WTC11 (cell line): ENCODE measurements at regions not wholly inside any gene's neighbourhood (a gene's known extent, or its start where the extent isn't known, plus 50 kb on each side); places are given as distances from the start of the nearest gene placed in this dataset.

Experiments used
- ATAC-seq: fragments of 200-7000 bp; cut with Tn5 transposase; 2 replicates; pipeline ENCODE4 v1.10.0; 2021; ENCODE audit warnings: mild to moderate bottlenecking, moderate library complexity
- CTCF ChIA-PET: fragments of 300-600 bp; sonication (Branson Sonifier 250); formaldehyde crosslinking; loops from one replicate; lab custom pipeline; 2021; ENCODE audit warnings: antibody characterized with exemption; lab: Charles Lee
- POLR2A ChIA-PET: fragments of 350-600 bp; sonication (Branson Sonifier 250); formaldehyde crosslinking; loops from one replicate; lab custom pipeline; 2021; ENCODE audit warnings: antibody characterized with exemption; lab: Charles Lee
- DNase-seq: peaks from one replicate; pipeline ENCODE4 v3.0.0; 2021; ENCODE audit warnings: low spot score
- H3K27ac Mint-ChIP-seq: 2 replicates; pipeline ENCODE4 v1.8.0; 2021; ENCODE audit warnings: mixed read lengths
- H3K27me3 Mint-ChIP-seq: 2 replicates; pipeline ENCODE4 v1.8.0; 2021; ENCODE audit warnings: low read depth, mild to moderate bottlenecking, moderate library complexity, mixed read lengths
- H3K36me3 Mint-ChIP-seq: 2 replicates; pipeline ENCODE4 v1.8.0; 2021; ENCODE audit warnings: mixed read lengths
- H3K4me1 Mint-ChIP-seq: 2 replicates; pipeline ENCODE4 v1.8.0; 2022; ENCODE audit warnings: mixed read lengths
- H3K4me3 Mint-ChIP-seq: 2 replicates; pipeline ENCODE4 v1.8.0; 2021; ENCODE audit warnings: mild to moderate bottlenecking, moderate library complexity, mixed read lengths
- H3K9me3 Mint-ChIP-seq: 2 replicates; pipeline ENCODE4 v1.8.0; 2021; ENCODE audit warnings: mixed read lengths
- ARID4B ChIP-seq: sonication (generic); formaldehyde crosslinking; IDR thresholded peaks from 2 replicates; pipeline ENCODE4 v1.8.0; 2023; ENCODE audit warnings: missing genetic modification reagents, mild to moderate bottlenecking, borderline replicate concordance
- ATF2 ChIP-seq: sonication (generic); formaldehyde crosslinking; IDR thresholded peaks from 2 replicates; pipeline ENCODE4 v1.8.1; 2022; ENCODE audit warnings: low read depth, missing genetic modification reagents, borderline replicate concordance
- ERG ChIP-seq: fragments of 250-450 bp; sonication (Bioruptor Pico); IDR thresholded peaks from 2 replicates; pipeline ENCODE4 v1.8.0; 2021; ENCODE audit warnings: mild to moderate bottlenecking
- FOXJ3 ChIP-seq: sonication (generic); formaldehyde crosslinking; IDR thresholded peaks from 2 replicates; pipeline ENCODE4 v1.9.0; 2021; ENCODE audit warnings: missing genetic modification reagents, mild to moderate bottlenecking, borderline replicate concordance
- MXD4 ChIP-seq: fragments of 250-450 bp; sonication (Bioruptor Pico); IDR thresholded peaks from 2 replicates; pipeline ENCODE4 v1.8.0; 2021; ENCODE audit warnings: mild to moderate bottlenecking, moderate library complexity, borderline replicate concordance
- NR2C2 ChIP-seq: sonication (generic); formaldehyde crosslinking; IDR thresholded peaks from 2 replicates; pipeline ENCODE4 v1.8.0; 2022; ENCODE audit warnings: mild to moderate bottlenecking, missing genetic modification reagents
- NR3C1 ChIP-seq: sonication (generic); formaldehyde crosslinking; conservative IDR thresholded peaks from 2 replicates; pipeline ENCODE4 v1.8.1; 2023; ENCODE audit warnings: low read depth, mild to moderate bottlenecking, missing genetic modification reagents
- PRDM15 ChIP-seq: sonication (generic); formaldehyde crosslinking; IDR thresholded peaks from 2 replicates; pipeline ENCODE4 v1.8.0; 2022; ENCODE audit warnings: missing genetic modification reagents
- STAT6 ChIP-seq: sonication (generic); formaldehyde crosslinking; conservative IDR thresholded peaks from 2 replicates; pipeline ENCODE4 v1.8.1; 2023; ENCODE audit warnings: mild to moderate bottlenecking, low read depth, missing genetic modification reagents, moderate library complexity
- TP53 ChIP-seq: sonication (generic); formaldehyde crosslinking; IDR thresholded peaks from 2 replicates; pipeline ENCODE4 v1.8.1; 2023; ENCODE audit warnings: mild to moderate bottlenecking, missing genetic modification reagents
- USF1 ChIP-seq: sonication (generic); formaldehyde crosslinking; IDR thresholded peaks from 2 replicates; pipeline ENCODE4 v1.8.0; 2022; ENCODE audit warnings: mild to moderate bottlenecking, missing genetic modification reagents
- ZBTB21 ChIP-seq: sonication (generic); formaldehyde crosslinking; IDR thresholded peaks from 2 replicates; pipeline ENCODE4 v1.8.1; 2023; ENCODE audit warnings: mild to moderate bottlenecking, missing genetic modification reagents, borderline replicate concordance
- ZNF219 ChIP-seq: sonication (generic); formaldehyde crosslinking; IDR thresholded peaks from 2 replicates; pipeline ENCODE4 v1.8.0; 2023; ENCODE audit warnings: missing genetic modification reagents, mild to moderate bottlenecking, borderline replicate concordance
- ZNF232 ChIP-seq: sonication (generic); formaldehyde crosslinking; IDR thresholded peaks from 2 replicates; pipeline ENCODE4 v1.8.0; 2022; ENCODE audit warnings: mild to moderate bottlenecking, missing genetic modification reagents
- ZNF281 ChIP-seq: sonication (generic); formaldehyde crosslinking; IDR thresholded peaks from 2 replicates; pipeline ENCODE4 v1.8.0; 2023; ENCODE audit warnings: mild to moderate bottlenecking, missing genetic modification reagents
- ZNF512 ChIP-seq: sonication (generic); formaldehyde crosslinking; IDR thresholded peaks from 2 replicates; pipeline ENCODE4 v1.8.1; 2022; ENCODE audit warnings: missing genetic modification reagents, borderline replicate concordance

- Mint-ChIP-seq H3K27ac (no peak overlapping the region), H3K27me3 (no peaks in the 10 kb centered on the region), H3K36me3 (no peaks in the 10 kb centered on the region), H3K9me3 (no peaks in the 10 kb centered on the region), H3K4me3 (no peak overlapping the region), H3K4me1 (no peaks in the 10 kb centered on the region)
- ChIA-PET POLR2A (no interaction called here), CTCF (interaction anchor here (0.6 to 3.0 kb wide), 6 partner anchors 19 to 412 kb away, joined by 3 to 19 read pairs (median 6); no protein-coding TSS in a partner anchor)
- ATAC-seq (no peak), DNase-seq (no peak)
- TF ChIP-seq FOXJ3 (CRISPR knock-in tag) (no peak), USF1 (CRISPR knock-in tag) (no peak), PRDM15 (CRISPR knock-in tag) (no peak), ZNF512 (CRISPR knock-in tag) (no peak), STAT6 (CRISPR knock-in tag) (no peak), ZNF232 (CRISPR knock-in tag) (no peak), ZNF281 (no peak), ARID4B (CRISPR knock-in tag) (no peak), MXD4 (CRISPR knock-in tag) (no peak), NR3C1 (CRISPR knock-in tag) (no peak), ATF2 (CRISPR knock-in tag) (no peak), ERG (no peak), ZNF219 (CRISPR knock-in tag) (no peak), NR2C2 (CRISPR knock-in tag) (no peak), ZBTB21 (CRISPR knock-in tag) (no peak), TP53 (CRISPR knock-in tag) (no peak)
Measured at GRCh38 chr13:26949701-26950502, 189.3 kb upstream of the GPR12 start.
